Activated CD8-positive, alpha-beta memory T cell treated with anti-CD3 and anti-CD28 coated beads, Interleukin-2, amount 10 ng/mL, durations not matched to agents 7 days and 5 days (primary cell): ENCODE measurements at regions not wholly inside any gene's neighbourhood (a gene's known extent, or its start where the extent isn't known, plus 50 kb on each side); places are given as distances from the start of the nearest gene placed in this dataset.
"Not testable (repeated sequence)": the region's sequence is repeated elsewhere in the genome, so short reads cannot be mapped to it uniquely, and the experiment has no call there.

Experiments
- ATAC-seq: fragments of 150-1000 bp; cut with Tn5 transposase; one replicate; pipeline ENCODE4 v1.10.0; 2021; ENCODE audit warnings: moderate library complexity
- CTCF ChIA-PET: fragments of 350-600 bp; sonication (Branson Sonifier 250); formaldehyde crosslinking; loops from one replicate; lab custom pipeline; 2021; ENCODE audit warnings: antibody characterized with exemption; lab: Charles Lee
- DNase-seq: peaks from one replicate; pipeline ENCODE4 v3.0.0-alpha.2; 2020
- H3K27ac Mint-ChIP-seq: one replicate; pipeline ENCODE4 v1.8.0; 2021; ENCODE audit warnings: mild to moderate bottlenecking, mixed read lengths
- H3K27me3 Mint-ChIP-seq: one replicate; pipeline ENCODE4 v1.8.0; 2021; ENCODE audit warnings: mixed read lengths
- H3K36me3 Mint-ChIP-seq: one replicate; pipeline ENCODE4 v1.8.0; 2021; ENCODE audit warnings: mild to moderate bottlenecking, mixed read lengths
- H3K4me1 Mint-ChIP-seq: one replicate; pipeline ENCODE4 v1.8.0; 2021; ENCODE audit warnings: mixed read lengths
- H3K4me3 Mint-ChIP-seq: one replicate; pipeline ENCODE4 v1.8.0; 2021; ENCODE audit warnings: mild to moderate bottlenecking, moderate library complexity, mixed read lengths
- H3K9me3 Mint-ChIP-seq: one replicate; pipeline ENCODE4 v1.8.0; 2022; ENCODE audit warnings: low read depth, mixed read lengths

DNA sequence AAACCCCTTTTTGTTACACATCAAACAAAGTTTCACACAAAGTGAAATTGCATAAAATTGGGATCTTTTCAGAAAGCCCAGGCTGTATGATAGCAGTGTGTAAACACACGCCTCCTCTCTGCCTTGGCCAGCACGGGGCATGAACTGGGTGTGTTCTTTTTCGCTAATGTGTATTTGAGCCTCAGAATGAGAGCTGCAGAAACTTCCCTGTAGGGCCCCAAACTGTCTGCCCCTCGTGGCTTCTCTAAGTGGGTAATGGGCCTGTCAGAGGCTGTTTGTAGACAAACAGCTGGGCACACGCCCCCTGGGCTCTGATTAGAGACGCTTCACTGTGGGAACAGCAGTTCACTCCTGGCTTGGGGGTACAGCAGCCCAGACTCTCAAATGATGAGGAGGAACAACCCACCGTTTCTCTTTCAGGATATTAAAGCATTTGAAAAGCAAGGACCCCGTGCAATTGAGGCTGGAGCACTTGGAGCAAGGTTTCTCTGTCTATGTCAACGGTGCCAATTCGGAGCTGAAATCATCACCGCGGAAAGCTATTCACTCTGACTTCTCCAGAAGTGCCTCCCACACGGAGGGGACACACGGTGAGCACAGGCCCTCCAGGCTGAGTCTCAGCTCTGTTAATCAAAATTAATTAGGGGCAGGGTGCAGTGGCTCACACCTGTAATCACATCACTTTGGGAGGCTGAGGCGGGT, 78.4 kb downstream of the KATNIP start:
- Mint-ChIP-seq H3K27ac (no peak overlapping the region), H3K9me3 (no peaks in the 10 kb centered on the region), H3K4me3 (no peak overlapping the region), H3K27me3 (no peaks in the 10 kb centered on the region), H3K4me1 (no peaks in the 10 kb centered on the region), H3K36me3 (peaks cover 1% of the 10 kb centered on the region)
- DNase-seq (no peak), ATAC-seq (no peak)
- CTCF ChIA-PET = interaction anchor here (3.1 kb wide), 1 partner anchor 12 kb away, joined by 13 read pairs; no protein-coding TSS in a partner anchor

DNA sequence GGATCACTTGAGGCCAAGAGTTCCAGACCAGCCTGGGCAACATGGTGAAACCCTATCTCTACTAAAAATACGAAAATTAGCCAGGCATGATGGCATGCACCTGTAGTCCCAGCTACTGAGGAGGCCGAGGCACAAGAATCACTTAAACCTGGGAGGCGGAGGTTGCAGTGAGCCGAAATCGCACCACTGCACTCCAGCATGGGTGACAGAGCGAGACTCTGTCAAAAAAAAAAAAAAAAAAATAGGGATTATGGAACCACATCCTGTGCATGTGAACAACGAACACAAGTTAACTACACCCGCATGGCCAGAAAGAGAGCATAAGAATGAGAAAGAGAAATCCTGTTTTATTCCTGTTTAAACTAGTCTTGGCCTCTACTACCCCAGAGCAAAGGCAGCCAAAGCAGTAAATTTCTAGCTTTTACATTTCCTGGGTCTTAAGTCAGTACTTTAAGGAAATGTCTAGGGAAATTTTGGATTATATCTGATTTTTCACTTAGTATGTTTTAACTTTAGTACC, 79.1 kb downstream of the KATNIP start:
- not testable (repeated sequence) for H3K4me1 Mint-ChIP-seq, H3K36me3 Mint-ChIP-seq, DNase-seq, H3K27ac Mint-ChIP-seq, H3K9me3 Mint-ChIP-seq, H3K27me3 Mint-ChIP-seq, ATAC-seq, H3K4me3 Mint-ChIP-seq
- CTCF ChIA-PET = interaction anchor here (3.1 kb wide), 1 partner anchor 11 kb away, joined by 13 read pairs; no protein-coding TSS in a partner anchor

DNA sequence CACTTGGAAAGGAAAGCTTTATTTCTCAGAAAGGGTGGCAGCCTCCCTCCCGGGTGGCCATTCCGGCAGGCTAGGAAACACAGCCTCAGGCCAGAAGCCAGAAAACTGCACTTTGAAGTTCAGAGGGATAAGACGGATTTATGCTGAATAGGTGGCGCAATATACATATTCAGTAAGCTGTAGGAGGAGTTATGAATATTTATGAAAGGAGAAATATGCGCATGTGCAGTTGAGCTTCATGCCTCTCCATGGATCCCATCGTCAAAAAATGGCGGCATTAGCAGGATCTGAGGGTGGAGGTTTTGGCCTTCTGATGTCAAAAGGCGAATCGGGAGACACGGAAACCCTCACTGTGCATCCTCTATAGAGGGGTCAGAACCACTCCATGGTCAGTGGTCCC, 82.3 kb downstream of the KATNIP start:
- ATAC-seq = no peak
- Mint-ChIP-seq H3K4me1 (peaks cover 5% of the 10 kb centered on the region), H3K9me3 (no peaks in the 10 kb centered on the region), H3K27me3 (no peaks in the 10 kb centered on the region), H3K27ac (no peak overlapping the region), H3K4me3 (no peak overlapping the region), H3K36me3 (peaks cover 1% of the 10 kb centered on the region)
- DNase-seq = no peak
- CTCF ChIA-PET = interaction anchor here (1.2 kb wide), 1 partner anchor 14 kb away, joined by 3 read pairs; no protein-coding TSS in a partner anchor

GRCh38 chr16:27633221-27633620, 83.3 kb downstream of the KATNIP start:
- DNase-seq (no peak), ATAC-seq (no peak)
- Mint-ChIP-seq H3K4me1 (peaks cover 5% of the 10 kb centered on the region), H3K36me3 (peaks cover 1% of the 10 kb centered on the region), H3K4me3 (no peak overlapping the region), H3K9me3 (no peaks in the 10 kb centered on the region), H3K27ac (no peak overlapping the region), H3K27me3 (no peaks in the 10 kb centered on the region)
- CTCF ChIA-PET = no interaction called here

DNA sequence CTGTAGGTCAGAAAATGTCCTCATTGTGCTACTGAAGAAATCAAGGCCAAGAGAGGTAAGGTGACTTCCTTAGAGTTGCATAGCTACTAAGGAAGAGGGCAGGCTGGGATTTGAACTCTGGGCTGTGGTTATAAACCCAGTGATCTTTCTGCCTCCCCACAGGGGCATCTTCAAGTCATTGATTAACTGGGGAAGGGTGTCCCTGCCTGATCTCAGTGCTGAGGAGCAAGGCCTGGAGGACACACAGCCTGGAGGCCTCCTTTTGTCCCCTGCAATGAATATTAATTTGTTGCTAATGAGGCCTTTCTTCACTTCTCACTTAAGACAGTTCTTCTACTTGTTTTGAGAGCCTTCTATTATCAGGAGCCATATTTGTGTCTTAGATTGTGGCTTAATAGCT, 83.8 kb downstream of the KATNIP start:
- CTCF ChIA-PET = no interaction called here
- DNase-seq (no peak), ATAC-seq (no peak)
- no peak overlapping the region for H3K27ac Mint-ChIP-seq
- no peak overlapping the region for H3K4me3 Mint-ChIP-seq
- no peaks in the 10 kb centered on the region for H3K27me3 Mint-ChIP-seq
- H3K36me3 Mint-ChIP-seq = peaks cover 1% of the 10 kb centered on the region
- no peaks in the 10 kb centered on the region for H3K9me3 Mint-ChIP-seq
- peaks cover 5% of the 10 kb centered on the region for H3K4me1 Mint-ChIP-seq

DNA sequence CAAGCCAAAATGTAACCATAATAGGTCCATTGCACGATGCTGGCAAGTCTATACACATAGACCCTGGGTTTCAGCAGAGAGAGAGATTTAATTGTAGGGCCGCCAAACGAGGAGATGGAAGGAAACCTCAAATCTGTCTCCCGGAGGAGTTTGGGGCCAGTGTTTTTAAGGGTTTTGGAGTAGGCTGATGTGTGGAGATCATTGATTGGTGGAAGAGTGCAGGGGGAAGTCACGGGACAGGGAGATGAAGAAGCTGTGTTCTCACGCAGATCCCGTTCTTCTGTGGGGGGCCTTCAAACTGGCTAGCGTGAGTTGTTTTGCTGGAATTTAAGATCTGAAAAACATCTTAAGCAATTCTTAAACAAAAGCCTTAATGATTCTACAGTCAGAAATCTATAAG, 84.8 kb downstream of the KATNIP start:
- CTCF ChIA-PET = no interaction called here
- Mint-ChIP-seq H3K4me1 (peaks cover 5% of the 10 kb centered on the region), H3K27me3 (no peaks in the 10 kb centered on the region)

DNA sequence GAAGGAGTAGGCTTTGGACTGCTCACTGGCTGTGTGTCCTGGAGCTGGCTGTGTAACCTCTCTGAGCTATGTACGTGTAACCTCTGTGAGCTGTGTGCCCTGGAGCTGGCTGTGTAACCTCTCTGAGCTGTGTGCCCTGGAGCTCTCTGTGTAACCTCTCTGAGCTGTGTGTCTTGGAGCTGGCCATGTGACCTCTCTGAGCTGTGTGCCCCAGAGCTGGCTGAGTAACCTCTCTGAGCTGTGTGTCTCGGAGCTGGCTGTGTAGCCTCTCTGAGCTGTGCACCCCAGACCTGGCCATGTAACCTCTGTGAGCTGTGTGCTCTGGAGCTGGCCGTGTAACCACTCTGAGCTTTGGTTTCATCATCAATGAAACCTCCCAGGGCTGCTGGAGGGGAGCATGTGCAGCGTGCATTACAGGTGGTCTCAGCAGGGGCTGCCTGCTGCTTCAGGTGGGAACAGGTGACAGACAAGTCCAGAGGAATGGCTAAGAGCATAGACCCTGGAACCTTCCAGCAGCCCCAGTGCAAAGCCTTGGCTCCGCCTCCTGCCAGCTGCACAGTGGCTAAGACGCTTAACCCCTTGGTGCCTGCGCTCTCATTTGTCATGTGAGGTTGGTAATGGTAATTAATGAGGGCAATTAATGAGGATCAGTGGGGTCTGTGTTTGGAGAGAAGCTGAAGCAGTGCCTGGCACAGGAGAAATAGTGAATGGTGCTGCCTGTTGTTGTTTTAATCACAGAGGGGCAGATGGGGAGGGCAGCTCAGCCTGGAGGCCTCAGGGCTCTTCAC, 86.7 kb downstream of the KATNIP start:
- Mint-ChIP-seq H3K27ac (no peak overlapping the region), H3K4me3 (no peak overlapping the region), H3K9me3 (no peaks in the 10 kb centered on the region), H3K27me3 (no peaks in the 10 kb centered on the region), H3K4me1 (peaks cover 5% of the 10 kb centered on the region), H3K36me3 (no peaks in the 10 kb centered on the region)
- ATAC-seq (no peak), DNase-seq (no peak)
- CTCF ChIA-PET = interaction anchor here (1.5 kb wide), 1 partner anchor 26 kb away, joined by 4 read pairs; no protein-coding TSS in a partner anchor

More for the DNA sequence above, 84.8 kb downstream of the KATNIP start:
- no peak for ATAC-seq
- Mint-ChIP-seq H3K36me3 (peaks cover 1% of the 10 kb centered on the region), H3K27ac (no peak overlapping the region), H3K9me3 (no peaks in the 10 kb centered on the region), H3K4me3 (no peak overlapping the region)
- no peak for DNase-seq

DNA sequence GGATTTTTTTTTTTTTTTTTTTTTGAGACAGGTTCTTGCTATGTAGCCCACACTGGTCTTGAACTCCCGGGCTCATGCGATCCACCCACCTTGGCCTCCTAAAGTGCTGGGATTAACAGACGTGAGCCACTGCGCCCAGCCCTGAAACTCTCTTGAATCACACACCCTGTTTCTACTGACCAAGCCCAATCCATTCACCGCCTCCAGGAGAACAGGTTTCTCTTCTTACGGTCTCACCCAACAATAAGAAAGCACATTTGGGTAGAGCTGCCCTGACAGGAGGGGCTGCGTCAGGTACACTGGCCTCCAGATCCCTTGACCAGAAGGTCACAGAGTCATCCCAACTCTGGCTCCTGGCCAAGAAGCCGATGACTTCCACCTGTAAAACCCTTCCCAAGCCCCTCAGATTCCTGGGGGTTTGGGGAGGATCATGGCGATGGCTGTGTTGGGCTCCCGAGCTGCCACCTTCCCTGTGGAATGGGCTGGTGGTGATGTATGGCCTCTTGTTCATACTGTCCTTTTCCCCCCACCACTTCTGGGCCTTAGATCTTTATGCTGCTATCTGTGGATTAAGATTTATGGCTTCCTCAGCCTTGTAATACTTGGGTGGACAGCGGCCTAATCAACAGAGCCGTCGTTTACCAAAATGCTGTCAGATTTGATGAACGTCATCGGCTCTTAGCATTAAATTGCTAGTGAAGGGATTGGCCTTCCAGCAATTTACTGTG, 89.1 kb downstream of the KATNIP start:
- ATAC-seq = no peak
- DNase-seq = no peak
- no peak overlapping the region for H3K27ac Mint-ChIP-seq
- CTCF ChIA-PET = interaction anchor here (0.7 to 2.5 kb wide), 10 partner anchors 10 to 739 kb away, joined by 3 to 13 read pairs (median 4); no protein-coding TSS in a partner anchor
- H3K9me3 Mint-ChIP-seq = no peaks in the 10 kb centered on the region
- no peaks in the 10 kb centered on the region for H3K27me3 Mint-ChIP-seq
- peaks cover 5% of the 10 kb centered on the region for H3K4me1 Mint-ChIP-seq
- H3K4me3 Mint-ChIP-seq = no peak overlapping the region
- H3K36me3 Mint-ChIP-seq = peaks cover 3% of the 10 kb centered on the region

DNA sequence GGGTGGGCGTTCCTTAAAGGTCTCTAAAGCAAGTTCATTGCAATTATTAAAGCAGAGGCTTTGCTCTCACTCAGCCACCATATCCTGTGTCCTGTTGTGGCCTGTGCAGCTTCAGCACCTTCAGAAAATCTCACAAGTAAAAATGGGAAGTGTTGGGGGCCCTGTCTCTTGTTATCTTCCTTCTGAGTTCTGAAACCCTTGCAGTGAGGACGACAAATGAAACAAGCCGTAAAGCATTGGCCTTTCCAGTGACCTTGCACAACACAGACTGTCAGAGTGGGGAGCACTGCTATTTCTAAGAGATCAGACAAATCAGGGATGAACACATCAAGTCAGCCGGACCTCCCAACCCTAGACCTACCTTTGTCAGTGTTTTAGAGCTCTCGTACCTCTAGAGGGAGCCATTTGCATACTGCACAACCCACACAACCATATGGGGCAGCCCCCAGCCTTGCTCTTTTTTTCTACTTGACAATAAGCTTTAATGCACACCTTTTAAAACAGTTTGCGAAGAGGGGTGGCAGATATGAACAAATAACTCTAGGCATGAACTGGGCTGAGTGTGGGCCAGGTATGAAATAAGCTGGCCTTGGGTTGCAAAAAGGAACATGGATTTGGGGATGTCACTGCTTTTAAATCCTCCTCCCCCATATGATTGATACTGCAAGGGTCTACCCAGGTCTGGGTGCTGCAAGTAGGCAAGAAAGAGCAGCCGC, 89.8 kb downstream of the KATNIP start:
- H3K27ac Mint-ChIP-seq = no peak overlapping the region

DNA sequence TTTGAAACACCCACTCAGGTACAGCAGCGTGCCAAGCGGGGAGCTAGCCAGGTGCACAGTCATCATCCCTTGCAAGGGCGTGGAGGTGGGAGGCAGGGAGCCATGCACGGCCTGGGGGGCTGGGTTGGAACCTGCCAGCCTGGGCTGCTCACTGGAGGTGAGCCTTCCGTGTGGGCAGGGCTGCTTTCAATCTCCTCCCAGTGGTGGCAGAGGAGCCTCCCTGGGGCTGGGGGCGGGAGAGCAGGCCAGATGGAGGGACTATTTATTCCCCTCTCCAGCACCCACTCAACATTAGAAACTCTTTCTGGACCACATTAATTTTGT, 90.3 kb downstream of the KATNIP start:
- H3K27ac Mint-ChIP-seq = no peak overlapping the region
- ATAC-seq (no peak), DNase-seq (no peak)
- CTCF ChIA-PET = interaction anchor here (1.0 to 2.5 kb wide), 10 partner anchors 9 to 578 kb away, joined by 3 to 13 read pairs (median 4); no protein-coding TSS in a partner anchor
- peaks cover 3% of the 10 kb centered on the region for H3K36me3 Mint-ChIP-seq
- H3K4me3 Mint-ChIP-seq = no peak overlapping the region
- H3K4me1 Mint-ChIP-seq = peaks cover 5% of the 10 kb centered on the region
- H3K27me3 Mint-ChIP-seq = no peaks in the 10 kb centered on the region
- no peaks in the 10 kb centered on the region for H3K9me3 Mint-ChIP-seq

More for the DNA sequence above, 89.8 kb downstream of the KATNIP start:
- CTCF ChIA-PET = interaction anchor here (1.0 to 2.5 kb wide), 9 partner anchors 11 to 579 kb away, joined by 3 to 13 read pairs (median 4); no protein-coding TSS in a partner anchor
- Mint-ChIP-seq H3K36me3 (peaks cover 3% of the 10 kb centered on the region), H3K27me3 (no peaks in the 10 kb centered on the region), H3K9me3 (no peaks in the 10 kb centered on the region), H3K4me1 (peaks cover 5% of the 10 kb centered on the region), H3K4me3 (no peak overlapping the region)
- DNase-seq (peak; percentile 45), ATAC-seq (no peak)

GRCh38 chr16:27641260-27641659, 91.3 kb downstream of the KATNIP start:
- peaks cover 3% of the 10 kb centered on the region for H3K36me3 Mint-ChIP-seq
- H3K27me3 Mint-ChIP-seq = no peaks in the 10 kb centered on the region
- H3K4me3 Mint-ChIP-seq = no peak overlapping the region
- ATAC-seq (no peak), DNase-seq (no peak)
- peaks cover 2% of the 10 kb centered on the region for H3K4me1 Mint-ChIP-seq
- no peaks in the 10 kb centered on the region for H3K9me3 Mint-ChIP-seq
- H3K27ac Mint-ChIP-seq = no peak overlapping the region
- CTCF ChIA-PET = interaction anchor here (1.3 to 2.5 kb wide), 4 partner anchors 8 to 430 kb away, joined by 3 to 13 read pairs (median 5); no protein-coding TSS in a partner anchor

- not testable (repeated sequence) for H3K4me1 Mint-ChIP-seq, H3K27ac Mint-ChIP-seq, H3K36me3 Mint-ChIP-seq, H3K27me3 Mint-ChIP-seq, DNase-seq, H3K4me3 Mint-ChIP-seq, H3K9me3 Mint-ChIP-seq, ATAC-seq
- CTCF ChIA-PET = interaction anchor here (1.0 to 1.3 kb wide), 3 partner anchors 7 to 429 kb away, joined by 3 to 4 read pairs (median 3); no protein-coding TSS in a partner anchor
These were observed 91.9 kb downstream of the KATNIP start for GRCh38 chr16:27641734-27642415.
